Lower leg skin (tissue), 3 donors: ENCODE measurements at regions not wholly inside any gene's neighbourhood (a gene's known extent, or its start where the extent isn't known, plus 50 kb on each side); places are given as distances from the start of the nearest gene placed in this dataset.
"Not testable (repeated sequence)": the region's sequence is repeated elsewhere in the genome, so short reads cannot be mapped to it uniquely, and the experiment has no call there.

Experiments used
- CTCF ChIP-seq, 3 donors: fragments of 450-650 bp; IDR thresholded peaks; one replicate each; pipeline ENCODE4 v1.5.1; 2016; ENCODE audit warnings: antibody characterized with exemption in 3 of 3, mild to moderate bottlenecking in 3 of 3, moderate library complexity in 2 of 3
- POLR2A ChIP-seq, 2 donors: fragments of 450-650 bp; IDR thresholded peaks; one replicate each; pipeline ENCODE4 v1.6.1; 2016 to 2017; ENCODE audit warnings: antibody characterized with exemption in 2 of 2, mild to moderate bottlenecking in 1 of 2, moderate library complexity in 1 of 2

- not testable (repeated sequence) for TF ChIP-seq CTCF, POLR2A (IDR thresholded peaks at IDR 0.05)
Measured at GRCh38 chrX:14984425-14984824, 111.2 kb downstream of the MOSPD2 start.
